Natural killer cell (primary cell): ENCODE measurements at regions not wholly inside any gene's neighbourhood (a gene's known extent, or its start where the extent isn't known, plus 50 kb on each side); places are given as distances from the start of the nearest gene placed in this dataset.

Source experiments
- ATAC-seq, 3 donors: fragments of 150-1000 bp in 2 of 3; fragments of 200-7000 bp in 1 of 3; cut with Tn5 transposase; 1 replicate in 1 of 3; 2 replicates in 2 of 3; pipeline ENCODE4 v1.10.0; 2021; ENCODE audit warnings: mild to moderate bottlenecking in 2 of 3, moderate library complexity in 2 of 3
- DNase-seq, 2 donors: peaks; one replicate each; pipeline versions ENCODE4 v3.0.0 to v3.0.0-alpha.2; 2013 to 2021; ENCODE audit warnings: mixed read lengths in 1 of 2
- H3K27ac ChIP-seq: one replicate; pipeline ENCODE4 v1.5.1; 2013; ENCODE audit warnings: mild to moderate bottlenecking, low read length
- H3K27me3 ChIP-seq: one replicate; pipeline ENCODE4 v1.6.1; 2013; ENCODE audit warnings: low read length; ENCODE audit not compliant: control insufficient read depth, insufficient read depth
- H3K36me3 ChIP-seq: one replicate; pipeline ENCODE4 v1.6.1; 2013; ENCODE audit warnings: low read length; ENCODE audit not compliant: control insufficient read depth, insufficient read depth
- H3K4me1 ChIP-seq: one replicate; pipeline ENCODE4 v1.6.1; 2013; ENCODE audit warnings: low read length; ENCODE audit not compliant: control insufficient read depth, insufficient read depth
- H3K4me3 ChIP-seq: one replicate; pipeline ENCODE4 v1.5.1; 2013; ENCODE audit warnings: low read length
- H3K9me3 ChIP-seq: one replicate; pipeline ENCODE4 v1.6.1; 2013; ENCODE audit warnings: low read length; ENCODE audit not compliant: control insufficient read depth, insufficient read depth
- H3K27ac Mint-ChIP-seq, 2 donors: one replicate each; pipeline ENCODE4 v1.8.0; 2022; ENCODE audit warnings: mild to moderate bottlenecking in 2 of 2, mixed read lengths in 2 of 2, moderate library complexity in 1 of 2
- H3K27me3 Mint-ChIP-seq, 2 donors: one replicate each; pipeline ENCODE4 v1.8.0; 2022; ENCODE audit warnings: low read depth in 2 of 2, mixed read lengths in 2 of 2
- H3K36me3 Mint-ChIP-seq: one replicate; pipeline ENCODE4 v1.8.0; 2022; ENCODE audit warnings: mixed read lengths
- H3K4me1 Mint-ChIP-seq, 2 donors: one replicate each; pipeline ENCODE4 v1.8.0; 2022; ENCODE audit warnings: mixed read lengths in 2 of 2
- H3K4me3 Mint-ChIP-seq: one replicate; pipeline ENCODE4 v1.8.0; 2022; ENCODE audit warnings: mild to moderate bottlenecking, moderate library complexity, mixed read lengths
- H3K9me3 Mint-ChIP-seq, 2 donors: one replicate each; pipeline ENCODE4 v1.8.0; 2022; ENCODE audit warnings: mixed read lengths in 2 of 2
- WGBS: methylation state at CpG from one replicate; pipeline ENCODE4 v1.1.7; 2013; ENCODE audit warnings: missing lambda C conversion rate; ENCODE audit not compliant: insufficient coverage; 5-methylcytosine and 5-hydroxymethylcytosine counted together
- intact Hi-C: fragments of 100-400 bp; cut with micrococcal nuclease; formaldehyde crosslinking; loops from one replicate; pipeline ENCODE4 v1.14.2; 2022
- TF ChIP-seq, protein P1 (sequence below): fragments of 200-600 bp; IDR thresholded peaks from one replicate; pipeline ENCODE4 v1.8.0; 2022; ENCODE audit warnings: antibody characterized with exemption

DNA sequence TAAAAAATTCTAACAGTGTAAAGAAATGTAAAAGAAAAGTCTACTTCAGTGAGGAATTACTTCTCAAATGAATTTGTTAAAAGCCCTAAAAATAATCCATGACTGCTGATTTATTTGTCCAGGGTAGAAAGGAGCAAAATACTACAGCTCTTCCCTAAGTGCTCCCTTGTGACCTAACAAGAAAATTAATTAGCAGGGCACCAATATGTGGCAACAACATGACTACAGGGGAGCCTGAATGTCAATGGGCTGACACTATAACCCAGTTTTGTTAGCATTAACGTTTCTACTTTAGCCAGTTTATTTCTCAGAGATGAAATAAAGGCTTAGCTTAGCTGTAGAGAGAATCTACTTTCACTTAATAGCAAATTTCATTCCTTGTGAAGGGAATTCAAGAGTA is 918.9 kb upstream of the EPHA5 start:
- WGBS = 43% methylated on average over 1 of the region's 1 CpG
- Mint-ChIP-seq H3K27me3 (no peaks in the 10 kb centered on the region), H3K4me1 (no peaks in the 10 kb centered on the region), H3K9me3 (peaks cover 8 to 10% of the 10 kb centered on the region in 2 donors), H3K36me3 (no peaks in the 10 kb centered on the region), H3K27ac (no peak overlapping the region), H3K4me3 (no peak overlapping the region)
- H3K9me3 ChIP-seq = no peaks in the 10 kb centered on the region
- no peak overlapping the region for H3K4me3 ChIP-seq
- H3K27ac ChIP-seq = no peak overlapping the region
- H3K36me3 ChIP-seq = no peaks in the 10 kb centered on the region
- ATAC-seq (no peak), DNase-seq (no peak)
- intact Hi-C loops = no loop called here
- TF ChIP-seq, protein P1, sequence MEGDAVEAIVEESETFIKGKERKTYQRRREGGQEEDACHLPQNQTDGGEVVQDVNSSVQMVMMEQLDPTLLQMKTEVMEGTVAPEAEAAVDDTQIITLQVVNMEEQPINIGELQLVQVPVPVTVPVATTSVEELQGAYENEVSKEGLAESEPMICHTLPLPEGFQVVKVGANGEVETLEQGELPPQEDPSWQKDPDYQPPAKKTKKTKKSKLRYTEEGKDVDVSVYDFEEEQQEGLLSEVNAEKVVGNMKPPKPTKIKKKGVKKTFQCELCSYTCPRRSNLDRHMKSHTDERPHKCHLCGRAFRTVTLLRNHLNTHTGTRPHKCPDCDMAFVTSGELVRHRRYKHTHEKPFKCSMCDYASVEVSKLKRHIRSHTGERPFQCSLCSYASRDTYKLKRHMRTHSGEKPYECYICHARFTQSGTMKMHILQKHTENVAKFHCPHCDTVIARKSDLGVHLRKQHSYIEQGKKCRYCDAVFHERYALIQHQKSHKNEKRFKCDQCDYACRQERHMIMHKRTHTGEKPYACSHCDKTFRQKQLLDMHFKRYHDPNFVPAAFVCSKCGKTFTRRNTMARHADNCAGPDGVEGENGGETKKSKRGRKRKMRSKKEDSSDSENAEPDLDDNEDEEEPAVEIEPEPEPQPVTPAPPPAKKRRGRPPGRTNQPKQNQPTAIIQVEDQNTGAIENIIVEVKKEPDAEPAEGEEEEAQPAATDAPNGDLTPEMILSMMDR = no peak
- no peaks in the 10 kb centered on the region for H3K4me1 ChIP-seq
- H3K27me3 ChIP-seq = no peaks in the 10 kb centered on the region

DNA sequence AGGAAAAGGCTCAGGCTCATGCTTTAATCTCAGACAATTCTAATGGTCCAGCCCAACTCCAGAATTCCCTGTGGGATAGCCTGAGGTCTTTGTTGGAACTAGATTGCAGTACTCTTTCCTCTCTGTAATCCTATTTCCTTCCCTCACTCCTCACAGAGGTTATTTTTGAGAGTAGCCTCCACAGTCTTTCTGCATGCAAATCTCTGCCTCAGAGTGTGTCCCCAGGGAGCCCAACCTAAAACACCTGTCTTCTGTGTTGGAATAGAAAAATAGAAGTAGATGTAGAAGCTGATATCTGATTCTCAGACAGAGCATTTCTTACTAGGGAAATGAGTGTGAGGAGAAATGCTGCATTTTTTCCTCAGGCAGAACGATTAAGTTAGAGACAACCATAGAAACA is 915.5 kb upstream of the EPHA5 start:
- no peaks in the 10 kb centered on the region for H3K27me3 Mint-ChIP-seq
- no peaks in the 10 kb centered on the region for H3K36me3 Mint-ChIP-seq
- no peak overlapping the region for H3K27ac Mint-ChIP-seq
- Histone ChIP-seq H3K27me3 (no peaks in the 10 kb centered on the region), H3K4me3 (no peak overlapping the region), H3K4me1 (no peaks in the 10 kb centered on the region), H3K9me3 (no peaks in the 10 kb centered on the region), H3K36me3 (no peaks in the 10 kb centered on the region), H3K27ac (no peak overlapping the region)
- no peak overlapping the region for H3K4me3 Mint-ChIP-seq
- TF ChIP-seq, protein P1 = no peak
- 71% methylated on average over 1 of the region's 1 CpG for WGBS
- no peaks in the 10 kb centered on the region for H3K4me1 Mint-ChIP-seq
- DNase-seq (no peak), ATAC-seq (no peak)
- intact Hi-C loops = no loop called here
- H3K9me3 Mint-ChIP-seq = peaks cover 2 to 3% of the 10 kb centered on the region in 2 donors

DNA sequence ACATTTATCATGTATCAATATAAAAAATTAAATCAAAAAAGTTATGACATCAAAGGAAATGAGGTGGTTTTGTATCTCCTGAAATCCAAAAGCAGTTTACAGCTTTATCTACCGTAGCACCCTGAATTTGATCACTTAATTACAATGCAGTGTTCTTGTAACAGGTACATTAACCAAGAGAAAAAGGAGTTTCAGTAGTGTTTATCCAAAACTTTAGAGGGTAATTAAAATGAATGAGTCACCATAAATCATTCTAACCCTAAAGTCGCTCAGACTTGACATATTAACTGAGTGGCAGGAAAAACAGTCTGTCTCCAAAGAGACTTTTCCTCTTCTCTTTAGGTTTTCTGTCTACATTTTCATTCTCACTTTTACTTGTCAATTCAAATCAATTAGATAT is 907.6 kb upstream of the EPHA5 start:
- Histone ChIP-seq H3K36me3 (no peaks in the 10 kb centered on the region), H3K27ac (no peak overlapping the region), H3K9me3 (peaks cover 2% of the 10 kb centered on the region), H3K4me1 (no peaks in the 10 kb centered on the region), H3K4me3 (no peak overlapping the region), H3K27me3 (no peaks in the 10 kb centered on the region)
- no peak for ATAC-seq
- DNase-seq = no peak
- Mint-ChIP-seq H3K27ac (no peak overlapping the region), H3K4me1 (no peaks in the 10 kb centered on the region), H3K36me3 (no peaks in the 10 kb centered on the region), H3K27me3 (no peaks in the 10 kb centered on the region), H3K4me3 (no peak overlapping the region), H3K9me3 (peaks cover 4 to 9% of the 10 kb centered on the region in 2 donors)
- WGBS = 0% methylated on average over 1 of the region's 2 CpGs
- TF ChIP-seq, protein P1 = no peak
- intact Hi-C loops = no loop called here

DNA sequence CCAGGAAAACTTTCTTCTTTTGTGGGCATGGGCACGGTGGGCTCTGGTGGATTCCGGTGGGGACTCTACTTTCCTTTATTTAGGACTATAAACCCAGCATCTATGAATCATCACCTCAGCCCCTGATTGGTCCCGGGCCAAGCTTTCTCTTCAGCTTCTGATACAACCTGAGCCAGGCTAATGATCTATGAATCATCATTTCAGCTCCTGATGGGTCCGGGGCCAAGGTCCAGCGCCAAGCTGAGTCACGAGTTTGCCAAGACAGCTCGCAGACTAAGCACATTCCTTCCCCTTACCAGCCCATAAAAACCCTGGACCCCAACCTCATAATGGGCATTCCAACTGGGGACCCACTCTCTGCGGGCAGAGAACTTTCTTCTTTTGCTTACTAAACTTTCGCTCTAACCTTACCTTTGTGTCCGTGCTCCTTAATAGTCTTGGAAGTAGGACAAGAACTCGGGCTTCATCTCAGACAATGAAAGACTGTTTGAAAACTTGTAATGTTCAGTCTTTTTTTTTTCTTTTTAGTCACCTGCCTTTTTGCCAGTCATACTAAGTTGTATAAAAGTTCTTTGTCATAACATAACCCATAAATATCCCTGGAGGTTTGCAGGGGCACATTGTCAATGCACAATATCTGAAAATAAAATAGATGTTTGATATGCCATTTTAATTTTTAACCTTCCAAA is 904.9 kb upstream of the EPHA5 start:
- Mint-ChIP-seq H3K4me1 (no peaks in the 10 kb centered on the region), H3K27ac (no peak overlapping the region), H3K9me3 (peaks cover 4 to 9% of the 10 kb centered on the region in 2 donors), H3K36me3 (no peaks in the 10 kb centered on the region), H3K4me3 (no peak overlapping the region), H3K27me3 (no peaks in the 10 kb centered on the region)
- no peak overlapping the region for H3K4me3 ChIP-seq
- TF ChIP-seq, protein P1 = no peak
- H3K27me3 ChIP-seq = no peaks in the 10 kb centered on the region
- intact Hi-C loops = no loop called here
- WGBS = 92% methylated on average over 11 of the region's 11 CpGs
- H3K9me3 ChIP-seq = peaks cover 2% of the 10 kb centered on the region
- DNase-seq = no peak
- no peak overlapping the region for H3K27ac ChIP-seq
- no peak for ATAC-seq
- no peaks in the 10 kb centered on the region for H3K36me3 ChIP-seq
- no peaks in the 10 kb centered on the region for H3K4me1 ChIP-seq
